Ishikawa (cell line): ENCODE measurements at regions not wholly inside any gene's neighbourhood (a gene's known extent, or its start where the extent isn't known, plus 50 kb on each side); places are given as distances from the start of the nearest gene placed in this dataset.

Experiments used
- CEBPB ChIP-seq: IDR thresholded peaks from 2 replicates; pipeline ENCODE4 v1.6.1; 2012
- CREB1 ChIP-seq: IDR thresholded peaks from 2 replicates; pipeline ENCODE4 v1.6.1; 2012; ENCODE audit warnings: low read depth
- EGR1 ChIP-seq: IDR thresholded peaks from 2 replicates; pipeline ENCODE4 v1.6.1; 2012
- EP300 ChIP-seq: IDR thresholded peaks from 2 replicates; pipeline ENCODE4 v1.6.1; 2012; ENCODE audit warnings: borderline replicate concordance
- FOXM1 ChIP-seq: IDR thresholded peaks from 2 replicates; pipeline ENCODE4 v1.6.1; 2012; ENCODE audit warnings: low read depth, borderline replicate concordance
- MAX ChIP-seq: IDR thresholded peaks from 2 replicates; pipeline ENCODE4 v1.6.1; 2012
- NFIC ChIP-seq: IDR thresholded peaks from 2 replicates; pipeline ENCODE4 v1.6.1; 2012
- RAD21 ChIP-seq: IDR thresholded peaks from 2 replicates; pipeline ENCODE4 v1.6.1; 2012; ENCODE audit warnings: low read depth
- REST ChIP-seq: IDR thresholded peaks from 2 replicates; pipeline ENCODE4 v1.6.1; 2012; ENCODE audit warnings: low read depth, mild to moderate bottlenecking
- TAF1 ChIP-seq: IDR thresholded peaks from 2 replicates; pipeline ENCODE4 v1.6.1; 2012; ENCODE audit warnings: low read depth, mild to moderate bottlenecking
- TCF12 ChIP-seq: IDR thresholded peaks from 2 replicates; pipeline ENCODE4 v1.6.1; 2012; ENCODE audit warnings: low read depth
- TEAD4 ChIP-seq: IDR thresholded peaks from 2 replicates; pipeline ENCODE4 v1.6.1; 2012
- USF1 ChIP-seq: IDR thresholded peaks from 2 replicates; pipeline ENCODE4 v1.6.1; 2012
- YY1 ChIP-seq: IDR thresholded peaks from 2 replicates; pipeline ENCODE4 v1.6.1; 2012; ENCODE audit warnings: low read depth
- ZBTB7A ChIP-seq: IDR thresholded peaks from 2 replicates; pipeline ENCODE4 v1.6.1; 2012; ENCODE audit warnings: low read depth

GRCh38 chr10:33035411-33035810 lies 77.4 kb upstream of the ITGB1 start:
- TF ChIP-seq RAD21, result no peak
- TF ChIP-seq MAX, result no peak
- no peak for TF ChIP-seq CREB1
- TF ChIP-seq REST, result no peak
- no peak for TF ChIP-seq YY1
- no peak for TF ChIP-seq TEAD4
- TF ChIP-seq TAF1, result no peak

DNA sequence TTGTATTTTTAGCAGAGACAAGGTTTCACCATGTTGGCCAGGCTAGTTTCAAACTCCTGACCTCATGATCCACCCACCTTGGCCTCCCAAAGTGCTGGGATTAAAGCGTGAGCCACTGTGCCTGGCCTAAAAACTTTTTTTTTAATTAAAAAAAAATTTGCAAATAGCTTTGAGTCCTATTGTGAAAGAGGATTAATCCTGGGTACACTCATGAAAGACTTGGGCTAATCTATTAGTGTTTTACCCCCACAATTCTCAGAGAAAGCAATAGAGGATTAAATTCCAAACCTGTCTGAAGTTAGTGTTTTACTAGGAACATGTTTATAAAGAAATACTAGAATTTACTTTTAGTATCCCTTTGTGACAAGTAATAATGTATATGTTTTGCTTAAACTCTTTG lies 76.9 kb upstream of the ITGB1 start:
- TF ChIP-seq EP300 (no peak), RAD21 (no peak), NFIC (no peak), CREB1 (no peak), FOXM1 (no peak), TAF1 (no peak), USF1 (no peak), CEBPB (no peak), EGR1 (no peak), TCF12 (no peak), MAX (no peak), ZBTB7A (no peak), TEAD4 (no peak), YY1 (no peak), REST (no peak)

- no peak for TF ChIP-seq YY1
- no peak for TF ChIP-seq TCF12
- TF ChIP-seq CREB1, result no peak
- TF ChIP-seq EGR1, result no peak
- no peak for TF ChIP-seq RAD21
- no peak for TF ChIP-seq MAX
- TF ChIP-seq REST, result no peak
- TF ChIP-seq USF1, result no peak
- no peak for TF ChIP-seq TEAD4
- TF ChIP-seq EP300, result no peak
- TF ChIP-seq ZBTB7A, result no peak
- no peak for TF ChIP-seq TAF1
- no peak for TF ChIP-seq CEBPB
- no peak for TF ChIP-seq NFIC
- TF ChIP-seq FOXM1, result no peak
Observed at GRCh38 chr10:33032654-33033151, 74.7 kb upstream of the ITGB1 start.

GRCh38 chr10:33031815-33032653 lies 74.0 kb upstream of the ITGB1 start:
- TF ChIP-seq RAD21 (no peak), EGR1 (no peak), YY1 (no peak), FOXM1 (no peak), TAF1 (no peak), NFIC (no peak), USF1 (no peak), REST (no peak), TEAD4 (no peak), EP300 (no peak), ZBTB7A (no peak), CREB1 (no peak), MAX (no peak), CEBPB (no peak)
